ENCODE measurements at regions not wholly inside any gene's neighbourhood (a gene's known extent, or its start where the extent isn't known, plus 50 kb on each side); places are given as distances from the start of the nearest gene placed in this dataset.

DNA sequence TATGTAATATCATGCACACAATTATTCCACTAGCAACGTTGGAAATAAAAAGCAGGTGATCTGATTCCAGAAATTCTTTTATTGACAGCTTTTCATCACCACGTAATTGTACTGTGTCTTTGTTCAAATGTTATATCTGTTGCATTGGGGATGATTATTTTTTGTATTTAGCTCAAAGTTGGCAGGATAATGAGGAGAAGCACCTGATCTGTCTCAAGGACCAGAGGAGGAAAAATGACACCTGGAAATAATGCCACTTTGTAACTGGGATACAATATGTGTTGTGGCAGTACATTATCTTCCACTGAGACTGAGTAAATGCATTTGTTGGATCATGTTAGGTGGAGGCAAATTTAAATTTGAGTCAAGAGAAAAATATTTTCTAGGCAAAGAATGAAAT is 1298.8 kb upstream of the CDH6 start:
- TF ChIP-seq, protein P1, sequence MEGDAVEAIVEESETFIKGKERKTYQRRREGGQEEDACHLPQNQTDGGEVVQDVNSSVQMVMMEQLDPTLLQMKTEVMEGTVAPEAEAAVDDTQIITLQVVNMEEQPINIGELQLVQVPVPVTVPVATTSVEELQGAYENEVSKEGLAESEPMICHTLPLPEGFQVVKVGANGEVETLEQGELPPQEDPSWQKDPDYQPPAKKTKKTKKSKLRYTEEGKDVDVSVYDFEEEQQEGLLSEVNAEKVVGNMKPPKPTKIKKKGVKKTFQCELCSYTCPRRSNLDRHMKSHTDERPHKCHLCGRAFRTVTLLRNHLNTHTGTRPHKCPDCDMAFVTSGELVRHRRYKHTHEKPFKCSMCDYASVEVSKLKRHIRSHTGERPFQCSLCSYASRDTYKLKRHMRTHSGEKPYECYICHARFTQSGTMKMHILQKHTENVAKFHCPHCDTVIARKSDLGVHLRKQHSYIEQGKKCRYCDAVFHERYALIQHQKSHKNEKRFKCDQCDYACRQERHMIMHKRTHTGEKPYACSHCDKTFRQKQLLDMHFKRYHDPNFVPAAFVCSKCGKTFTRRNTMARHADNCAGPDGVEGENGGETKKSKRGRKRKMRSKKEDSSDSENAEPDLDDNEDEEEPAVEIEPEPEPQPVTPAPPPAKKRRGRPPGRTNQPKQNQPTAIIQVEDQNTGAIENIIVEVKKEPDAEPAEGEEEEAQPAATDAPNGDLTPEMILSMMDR (IDR thresholded peaks at IDR 0.05; ENCODE audit: low read depth, low read length), result no peak
- no peak overlapping the region for H3K4me3 ChIP-seq (ENCODE audit: low read depth, low read length)

DNA sequence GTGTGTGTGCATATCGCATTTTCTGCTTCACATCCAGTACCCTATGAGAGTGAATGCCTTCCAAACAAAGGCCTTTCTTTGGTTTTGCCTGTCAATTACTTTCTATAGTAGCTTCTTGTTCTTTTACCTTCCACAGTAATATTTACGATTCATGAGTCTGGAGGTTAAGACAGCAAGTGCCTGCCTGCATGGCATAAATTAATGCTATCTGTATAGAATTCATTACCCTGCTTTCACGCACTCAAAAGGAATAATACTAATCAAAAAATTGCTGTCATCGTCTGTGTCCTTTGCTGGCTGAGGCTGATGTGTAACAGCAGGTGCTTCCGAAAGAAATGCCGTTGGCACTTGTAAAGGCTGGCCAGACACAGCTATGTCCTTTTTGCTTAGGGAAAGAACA is 1304.4 kb upstream of the CDH6 start:
- no peak overlapping the region for H3K4me3 ChIP-seq (ENCODE audit: low read depth, low read length)
- TF ChIP-seq, protein P1 (IDR thresholded peaks at IDR 0.05; ENCODE audit: low read depth, low read length), result no peak

DNA sequence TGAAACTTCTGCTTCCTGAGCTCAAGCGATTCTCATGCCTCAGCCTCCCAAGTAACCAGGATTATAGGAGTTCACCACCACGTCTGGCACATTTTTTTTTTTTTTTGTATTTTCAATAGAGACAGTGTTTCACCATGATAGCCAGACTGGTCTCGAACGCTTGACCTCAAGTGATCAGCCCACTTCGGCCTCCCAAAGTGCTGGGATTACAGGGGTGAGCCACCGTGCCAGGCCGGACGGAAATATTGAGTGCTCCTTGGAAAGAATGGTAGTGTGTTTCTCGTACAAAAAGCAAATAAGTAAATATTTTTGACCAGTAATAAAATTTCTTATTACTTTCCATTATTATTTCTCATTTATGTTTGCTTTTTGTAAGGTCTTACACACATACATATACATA is 1307.9 kb upstream of the CDH6 start:
- no peak overlapping the region for H3K4me3 ChIP-seq (ENCODE audit: low read depth, low read length)
- TF ChIP-seq, protein P1 (IDR thresholded peaks at IDR 0.05; ENCODE audit: low read depth, low read length), result no peak

DNA sequence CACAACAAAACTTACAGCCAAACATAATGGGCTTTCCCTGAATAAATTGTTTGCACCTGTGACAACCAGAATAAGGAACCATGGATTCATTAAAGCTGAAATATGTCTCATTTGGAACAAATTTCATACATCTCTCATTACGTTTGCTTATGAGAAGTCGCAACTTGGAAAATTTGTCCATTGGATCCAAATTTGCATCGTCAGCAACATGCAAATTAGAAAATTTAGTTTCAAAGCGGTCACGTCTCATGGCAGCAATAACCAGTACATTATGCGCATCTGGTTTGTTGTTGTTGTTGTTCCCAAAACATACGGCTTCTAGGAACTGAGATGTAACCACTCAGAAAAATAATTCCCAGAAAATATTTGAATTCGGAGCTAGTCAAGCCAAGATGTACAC is 1311.5 kb upstream of the CDH6 start:
- TF ChIP-seq, protein P1 (IDR thresholded peaks at IDR 0.05; ENCODE audit: low read depth, low read length), result no peak
- no peak overlapping the region for H3K4me3 ChIP-seq (ENCODE audit: low read depth, low read length)

DNA sequence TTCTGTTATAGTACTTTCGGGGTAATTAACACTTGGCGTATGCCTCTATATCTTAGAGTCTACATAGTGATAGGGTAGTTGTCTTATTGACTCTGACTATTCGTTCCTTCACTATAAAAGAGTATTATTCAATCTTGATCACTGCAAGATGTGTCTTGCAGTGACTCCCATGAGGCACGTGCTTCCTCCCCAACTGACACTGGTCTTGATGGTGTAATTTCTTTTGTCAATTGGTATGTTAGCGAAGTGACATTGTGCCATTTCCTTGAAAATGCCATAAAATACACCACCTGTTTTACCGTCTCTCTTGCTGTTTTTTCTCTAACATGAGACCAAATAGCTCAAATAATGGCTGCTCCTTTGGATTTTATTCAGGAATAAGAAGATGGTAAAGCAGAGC is 1314.1 kb upstream of the CDH6 start:
- no peak overlapping the region for H3K4me3 ChIP-seq (ENCODE audit: low read depth, low read length)
- TF ChIP-seq, protein P1 (IDR thresholded peaks at IDR 0.05; ENCODE audit: low read depth, low read length), result no peak

DNA sequence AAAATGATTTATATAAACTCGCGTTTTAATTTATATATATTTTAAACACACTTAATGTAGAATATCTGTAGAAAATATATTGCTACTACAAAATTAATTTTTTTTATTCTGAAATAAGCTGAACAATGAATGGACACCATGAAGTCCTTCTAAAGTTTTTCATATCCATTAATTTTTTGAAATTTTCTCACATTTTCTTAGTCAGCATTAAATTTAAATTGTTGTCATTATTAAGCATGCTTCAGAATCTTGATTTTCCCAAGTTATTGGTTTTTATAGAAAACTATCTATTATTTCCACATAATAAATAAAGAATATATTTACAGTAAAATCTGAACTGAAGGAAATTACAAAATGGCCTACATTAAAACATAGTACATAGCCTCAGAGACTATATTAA is 1314.9 kb upstream of the CDH6 start:
- TF ChIP-seq, protein P1 (IDR thresholded peaks at IDR 0.05; ENCODE audit: low read depth, low read length), result no peak
- no peak overlapping the region for H3K4me3 ChIP-seq (ENCODE audit: low read depth, low read length)

DNA sequence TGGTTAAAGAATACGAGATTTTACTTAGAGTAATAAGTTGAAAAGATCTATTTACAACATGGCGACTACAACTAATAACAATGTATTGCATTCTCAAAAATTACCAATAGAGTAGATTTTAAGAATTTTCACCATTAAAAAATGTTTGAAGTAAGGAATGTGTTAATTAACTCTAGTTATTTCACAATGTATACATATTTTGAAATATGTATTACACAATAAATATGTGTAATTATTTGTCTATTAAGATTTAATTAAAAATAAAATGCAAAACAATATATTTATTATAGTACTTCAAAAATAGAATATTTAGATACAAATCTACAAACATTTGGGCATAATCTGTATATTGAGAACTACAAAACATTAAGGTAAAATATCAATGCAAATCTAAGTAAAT is 1326.3 kb upstream of the CDH6 start:
- TF ChIP-seq, protein P1 (IDR thresholded peaks at IDR 0.05; ENCODE audit: low read depth, low read length), result no peak
- H3K4me3 ChIP-seq (ENCODE audit: low read depth, low read length), result no peak overlapping the region

Data from WI38 (cell line).